DMS153 treated with DMSO at 0.1 percent for 48 hours (cell line): ENCODE measurements at regions not wholly inside any gene's neighbourhood (a gene's known extent, or its start where the extent isn't known, plus 50 kb on each side); places are given as distances from the start of the nearest gene placed in this dataset.
"Not testable (repeated sequence)": the region's sequence is repeated elsewhere in the genome, so short reads cannot be mapped to it uniquely, and the experiment has no call there.

Experiments
- DNase-seq: peaks from one replicate; lab custom pipeline; 2025; ENCODE audit not compliant: unreplicated experiment; lab: John Stamatoyannopoulos, UW

GRCh38 chr22:27594474-27595134 lies 207.0 kb downstream of the MN1 start:
- DNase-seq: no peak

- no peak for DNase-seq
These were observed 205.3 kb downstream of the MN1 start for GRCh38 chr22:27596133-27596870.

- no peak for DNase-seq
These were observed 203.7 kb downstream of the MN1 start for GRCh38 chr22:27597703-27598444.

GRCh38 chr22:27598792-27599191 lies 202.8 kb downstream of the MN1 start:
- DNase-seq: no peak

- no peak for DNase-seq
These were observed 200.4 kb downstream of the MN1 start for GRCh38 chr22:27601195-27601594.

- no peak for DNase-seq
These were observed 199.2 kb downstream of the MN1 start for GRCh38 chr22:27602390-27602789.

GRCh38 chr22:27603111-27603799 lies 198.3 kb downstream of the MN1 start:
- DNase-seq: no peak

- DNase-seq: no peak
These were observed 197.8 kb downstream of the MN1 start for GRCh38 chr22:27603800-27604144.

- DNase-seq: no peak
These were observed 196.2 kb downstream of the MN1 start for GRCh38 chr22:27605390-27605789.

- DNase-seq: not testable (repeated sequence)
These were observed 193.8 kb downstream of the MN1 start for GRCh38 chr22:27607750-27608149.

- DNase-seq: no peak
These were observed 192.1 kb downstream of the MN1 start for GRCh38 chr22:27609451-27609888.

- not testable (repeated sequence) for DNase-seq
These were observed 191.4 kb downstream of the MN1 start for GRCh38 chr22:27610164-27610563.

- DNase-seq: no peak
These were observed 190.4 kb downstream of the MN1 start for GRCh38 chr22:27610863-27611786.

GRCh38 chr22:27612115-27612514 lies 189.4 kb downstream of the MN1 start:
- no peak for DNase-seq

- no peak for DNase-seq
These were observed 188.2 kb downstream of the MN1 start for GRCh38 chr22:27613099-27614005.

- DNase-seq: no peak
These were observed 187.4 kb downstream of the MN1 start for GRCh38 chr22:27614006-27614649.

- no peak for DNase-seq
These were observed 186.9 kb downstream of the MN1 start for GRCh38 chr22:27614650-27615007.

- no peak for DNase-seq
These were observed 186.1 kb downstream of the MN1 start for GRCh38 chr22:27615408-27615807.

- DNase-seq: no peak
These were observed 185.5 kb downstream of the MN1 start for GRCh38 chr22:27616033-27616432.
